ENCODE measurements at regions not wholly inside any gene's neighbourhood (a gene's known extent, or its start where the extent isn't known, plus 50 kb on each side); places are given as distances from the start of the nearest gene placed in this dataset.

DNA sequence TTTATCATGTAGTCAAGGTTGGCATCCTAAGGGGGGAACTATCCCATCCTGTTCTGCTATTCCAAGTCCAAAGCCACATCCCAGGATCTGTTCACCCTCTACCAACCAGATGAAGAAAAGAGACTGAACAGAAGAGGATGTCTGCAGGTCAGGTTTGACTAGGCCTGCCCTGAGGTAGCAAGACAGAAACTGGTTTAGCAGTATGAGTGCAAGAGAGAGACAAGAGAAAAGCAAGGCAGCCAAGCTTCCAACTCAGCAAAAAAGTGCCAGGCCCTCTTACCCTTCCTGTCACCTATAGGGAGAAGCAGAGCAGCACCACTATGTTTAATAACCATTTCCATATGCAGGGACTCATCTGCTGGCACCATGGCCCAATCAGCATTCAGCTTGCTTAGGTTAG lies 320.8 kb upstream of the DUSP10 start:
- TF ChIP-seq, protein P1, sequence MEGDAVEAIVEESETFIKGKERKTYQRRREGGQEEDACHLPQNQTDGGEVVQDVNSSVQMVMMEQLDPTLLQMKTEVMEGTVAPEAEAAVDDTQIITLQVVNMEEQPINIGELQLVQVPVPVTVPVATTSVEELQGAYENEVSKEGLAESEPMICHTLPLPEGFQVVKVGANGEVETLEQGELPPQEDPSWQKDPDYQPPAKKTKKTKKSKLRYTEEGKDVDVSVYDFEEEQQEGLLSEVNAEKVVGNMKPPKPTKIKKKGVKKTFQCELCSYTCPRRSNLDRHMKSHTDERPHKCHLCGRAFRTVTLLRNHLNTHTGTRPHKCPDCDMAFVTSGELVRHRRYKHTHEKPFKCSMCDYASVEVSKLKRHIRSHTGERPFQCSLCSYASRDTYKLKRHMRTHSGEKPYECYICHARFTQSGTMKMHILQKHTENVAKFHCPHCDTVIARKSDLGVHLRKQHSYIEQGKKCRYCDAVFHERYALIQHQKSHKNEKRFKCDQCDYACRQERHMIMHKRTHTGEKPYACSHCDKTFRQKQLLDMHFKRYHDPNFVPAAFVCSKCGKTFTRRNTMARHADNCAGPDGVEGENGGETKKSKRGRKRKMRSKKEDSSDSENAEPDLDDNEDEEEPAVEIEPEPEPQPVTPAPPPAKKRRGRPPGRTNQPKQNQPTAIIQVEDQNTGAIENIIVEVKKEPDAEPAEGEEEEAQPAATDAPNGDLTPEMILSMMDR (IDR thresholded peaks at IDR 0.05) = no peak
- TF ChIP-seq POLR2A (IDR thresholded peaks at IDR 0.05) (no peak), POLR2AphosphoS5 (IDR thresholded peaks at IDR 0.05) (no peak)

Measured in prostate gland (tissue), 2 donors.